ENCODE measurements at regions not wholly inside any gene's neighbourhood (a gene's known extent, or its start where the extent isn't known, plus 50 kb on each side); places are given as distances from the start of the nearest gene placed in this dataset.

DNA sequence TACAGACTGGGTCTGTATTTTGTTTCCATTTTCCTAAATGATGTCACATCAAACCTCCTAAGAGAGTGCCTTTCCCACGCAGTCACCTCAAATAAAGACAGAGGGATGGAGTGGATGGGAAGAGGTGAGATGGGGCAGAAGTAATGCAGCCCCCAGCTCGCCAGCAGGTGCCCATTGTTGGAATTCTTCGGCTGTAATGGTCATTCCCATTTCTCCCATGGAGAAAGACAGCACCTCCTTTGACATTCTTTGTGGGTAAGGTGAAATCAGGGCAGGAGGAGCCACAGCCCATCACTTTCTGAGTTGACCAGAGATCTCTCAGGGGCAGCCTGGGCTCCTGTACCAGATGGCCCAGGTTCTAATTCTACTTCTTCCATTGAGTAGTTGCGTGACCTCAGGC is 84.4 kb upstream of the NR2F2 start:
- TF ChIP-seq POLR2A (IDR thresholded peaks at IDR 0.05), result no peak
- no peak for TF ChIP-seq CTCF (IDR thresholded peaks at IDR 0.05)
- TF ChIP-seq POLR2AphosphoS5 (IDR thresholded peaks at IDR 0.05), result no peak
